NCI-H146 treated with DMSO at 0.1 percent for 48 hours (cell line): ENCODE measurements at regions not wholly inside any gene's neighbourhood (a gene's known extent, or its start where the extent isn't known, plus 50 kb on each side); places are given as distances from the start of the nearest gene placed in this dataset.
"Not testable (repeated sequence)": the region's sequence is repeated elsewhere in the genome, so short reads cannot be mapped to it uniquely, and the experiment has no call there.

Source experiments
- DNase-seq: peaks from one replicate; lab custom pipeline; 2025; ENCODE audit not compliant: unreplicated experiment; lab: John Stamatoyannopoulos, UW

DNA sequence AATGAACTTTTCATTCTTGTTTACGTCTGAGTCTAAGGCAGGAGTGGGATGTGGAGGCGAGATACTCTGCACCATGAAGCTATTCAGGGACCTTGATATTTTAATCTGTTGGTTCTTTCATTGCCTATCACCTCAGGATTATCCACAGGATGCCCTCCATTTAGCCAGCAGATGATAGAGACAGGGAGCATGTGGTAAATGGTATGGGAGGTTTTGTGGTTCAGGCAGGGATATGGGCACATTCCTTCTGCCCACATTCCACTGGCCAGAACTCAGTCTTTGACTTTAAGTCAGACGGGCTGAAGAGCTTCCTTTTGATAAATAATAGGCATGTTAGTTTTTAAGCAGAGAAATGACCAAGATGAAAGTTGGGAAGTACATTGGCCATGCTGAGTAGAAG, 548.0 kb upstream of the CCDC54 start:
- DNase-seq = no peak

- no peak for DNase-seq
Measured at GRCh38 chr3:106830334-106830733, 546.9 kb upstream of the CCDC54 start.

- no peak for DNase-seq
Measured at GRCh38 chr3:106836906-106837305, 540.3 kb upstream of the CCDC54 start.

- DNase-seq = no peak
Measured at GRCh38 chr3:106837616-106838015, 539.6 kb upstream of the CCDC54 start.

DNA sequence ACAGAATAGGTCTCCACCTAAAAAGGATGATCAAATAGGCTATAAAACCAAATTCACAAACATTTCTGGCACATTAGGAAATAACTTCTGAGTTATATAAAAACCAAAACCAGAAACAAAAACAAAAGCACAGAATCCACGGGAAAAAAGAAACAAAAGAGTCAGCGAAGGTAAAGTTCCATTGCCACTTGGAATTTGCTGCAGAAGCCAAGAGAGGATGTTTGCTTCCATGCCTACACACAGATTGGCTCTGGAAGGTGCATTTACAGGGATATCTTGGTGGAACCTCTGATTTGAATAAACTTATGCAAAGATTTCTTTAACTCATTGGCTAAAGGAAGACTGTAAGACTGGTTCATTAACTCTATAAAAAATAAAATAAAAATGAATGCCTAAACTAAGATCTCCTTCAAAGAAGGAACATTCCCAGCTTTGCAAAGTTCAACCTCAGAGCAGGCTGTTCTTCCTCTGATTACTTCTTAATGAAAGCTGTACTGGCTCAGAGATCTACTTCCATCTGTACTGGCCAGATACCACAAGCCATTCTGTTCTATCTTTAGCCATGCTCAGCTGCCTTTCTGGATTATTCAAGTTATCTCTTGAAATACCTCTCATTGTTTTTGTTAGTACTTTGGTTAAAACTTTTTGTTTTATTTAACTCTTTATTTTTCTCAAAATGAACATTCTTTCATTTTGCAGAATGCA, 537.5 kb upstream of the CCDC54 start:
- no peak for DNase-seq

DNA sequence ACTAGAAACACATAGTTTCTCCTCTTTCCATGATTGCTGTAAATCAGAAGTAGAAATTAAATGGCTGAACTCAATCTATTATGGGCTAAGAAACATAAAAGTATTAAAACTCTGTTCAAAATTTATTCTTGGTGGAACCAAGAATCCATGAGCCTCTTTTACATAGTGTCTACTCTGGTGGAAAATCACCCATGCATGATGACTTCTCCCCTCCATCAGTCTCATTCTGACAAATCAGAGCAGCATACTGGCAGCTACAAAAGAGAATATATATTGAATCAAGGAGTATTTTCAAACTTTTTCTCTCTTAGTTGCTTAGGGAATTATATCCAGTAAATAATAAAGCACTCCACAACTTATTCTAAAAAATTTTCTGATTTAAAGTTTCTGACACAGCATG, 536.9 kb upstream of the CCDC54 start:
- DNase-seq = no peak

GRCh38 chr3:106842151-106842550, 535.1 kb upstream of the CCDC54 start:
- DNase-seq = no peak

GRCh38 chr3:106844638-106845037, 532.6 kb upstream of the CCDC54 start:
- DNase-seq = no peak

GRCh38 chr3:106848099-106848498, 529.1 kb upstream of the CCDC54 start:
- no peak for DNase-seq

DNA sequence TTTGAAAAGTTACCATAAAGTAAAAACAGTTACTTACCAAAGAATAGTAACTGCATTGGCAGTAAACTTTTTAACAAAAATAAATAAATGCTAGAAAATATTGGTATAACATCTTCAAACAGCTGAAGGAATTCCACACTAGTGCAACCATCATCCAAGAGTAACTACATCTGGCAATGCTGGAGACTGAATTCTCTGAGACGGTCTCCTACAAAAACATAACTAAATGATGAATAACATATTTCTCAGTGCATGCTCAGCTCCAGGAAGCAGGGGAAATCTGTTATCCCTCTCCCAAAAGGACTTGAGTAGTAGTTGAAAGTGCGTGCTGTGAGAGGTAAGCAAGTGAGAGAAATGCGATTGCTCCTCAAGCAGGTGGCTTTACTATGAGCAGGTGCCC, 526.8 kb upstream of the CCDC54 start:
- DNase-seq = no peak

DNA sequence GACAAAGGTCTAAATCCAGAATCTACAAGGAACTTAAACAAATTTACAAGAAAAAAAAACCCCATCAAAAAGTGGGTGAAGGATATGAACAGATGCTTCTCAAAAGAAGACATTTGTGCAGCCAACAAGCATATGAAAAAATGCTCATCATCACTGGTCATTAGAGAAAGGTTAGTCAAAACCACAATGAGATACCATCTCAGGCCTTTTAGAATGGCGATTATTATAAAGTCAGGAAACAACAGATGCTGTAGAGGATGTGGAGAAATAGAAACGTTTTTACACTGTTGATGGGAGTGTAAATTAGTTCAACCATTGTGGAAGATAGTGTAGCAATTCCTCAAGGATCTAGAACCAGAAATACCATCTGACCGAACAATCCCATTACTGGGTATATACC, 518.9 kb upstream of the CCDC54 start:
- not testable (repeated sequence) for DNase-seq

- no peak for DNase-seq
Measured at GRCh38 chr3:106860182-106860581, 517.1 kb upstream of the CCDC54 start.

DNA sequence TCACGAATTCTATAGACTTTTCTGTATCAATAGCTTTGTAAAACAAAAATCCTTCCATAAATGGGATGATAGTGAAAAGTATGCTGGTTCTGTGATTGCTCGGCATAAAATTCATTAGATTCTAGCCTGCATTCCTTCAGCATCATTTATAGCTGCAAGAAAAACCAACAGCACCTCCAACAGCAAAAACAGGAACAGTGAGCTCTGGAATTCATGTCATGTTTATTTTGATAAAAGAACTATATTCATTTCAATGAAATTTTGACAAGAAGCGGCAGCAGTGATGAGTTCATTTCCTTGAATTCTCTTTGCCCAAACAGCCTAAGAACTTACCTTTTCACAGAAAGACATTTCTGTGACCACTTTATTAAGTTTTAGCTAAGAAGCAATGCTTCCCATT, 515.2 kb upstream of the CCDC54 start:
- no peak for DNase-seq

- no peak for DNase-seq
Measured at GRCh38 chr3:106877627-106878026, 499.6 kb upstream of the CCDC54 start.

DNA sequence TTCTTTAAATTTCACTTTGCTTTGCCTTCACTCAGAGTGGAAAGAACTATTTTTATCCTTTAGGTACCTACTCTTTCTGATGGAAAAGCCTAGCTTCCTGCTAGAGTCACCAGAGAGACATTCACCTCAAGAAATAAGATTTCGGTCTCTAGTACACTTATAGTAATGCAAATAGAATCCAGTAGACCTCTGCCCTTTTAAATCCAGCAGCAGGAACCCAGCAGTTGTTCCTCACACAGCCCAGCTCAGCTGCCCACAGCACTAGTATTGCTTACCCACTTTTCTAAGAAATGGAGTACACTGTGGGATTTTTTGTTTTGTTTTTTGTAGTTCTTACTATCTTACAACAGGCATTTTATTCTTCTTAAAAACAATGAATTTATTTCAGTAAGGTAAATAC, 497.0 kb upstream of the CCDC54 start:
- no peak for DNase-seq

- no peak for DNase-seq
Measured at GRCh38 chr3:106881186-106881585, 496.1 kb upstream of the CCDC54 start.

DNA sequence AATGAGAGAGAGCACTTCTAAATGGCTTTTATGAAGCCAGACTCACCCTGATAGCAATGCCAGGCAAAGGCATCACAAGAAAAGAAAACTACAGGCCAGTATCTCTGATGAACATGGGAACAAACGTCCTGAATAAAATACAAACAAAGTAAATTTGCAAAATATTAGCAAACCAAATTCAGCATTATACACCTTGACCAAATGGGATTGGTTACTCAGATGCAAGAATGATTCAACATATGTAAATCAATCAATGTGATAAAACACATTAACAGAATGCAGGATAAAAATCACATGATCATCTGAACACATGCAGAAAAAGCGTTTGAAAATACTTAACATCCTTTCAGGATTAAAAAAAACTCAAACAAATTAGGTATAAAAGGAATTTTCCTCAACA, 494.9 kb upstream of the CCDC54 start:
- no peak for DNase-seq

- no peak for DNase-seq
Measured at GRCh38 chr3:106906074-106906473, 471.2 kb upstream of the CCDC54 start.

- DNase-seq = no peak
Measured at GRCh38 chr3:106908181-106908938, 468.9 kb upstream of the CCDC54 start.

- DNase-seq = no peak
Measured at GRCh38 chr3:106913111-106913698, 464.0 kb upstream of the CCDC54 start.

DNA sequence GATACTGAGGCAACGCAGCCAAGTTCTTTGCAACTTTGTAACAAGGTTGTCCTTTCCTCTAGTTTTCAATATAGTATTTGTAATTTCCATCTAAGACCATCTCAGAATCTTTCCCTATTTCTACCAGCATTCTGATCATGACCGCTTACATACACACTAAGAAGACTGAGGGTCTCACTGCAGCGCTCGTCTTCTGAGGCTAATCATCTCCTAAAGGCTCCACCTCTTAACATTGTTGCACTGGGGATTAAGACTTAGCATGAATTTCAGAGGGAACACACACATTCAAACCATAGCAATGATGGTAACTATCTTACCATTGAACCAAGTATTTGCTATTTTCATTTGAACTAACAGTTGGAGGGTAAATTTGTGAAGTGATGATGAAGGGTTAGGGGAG, 463.3 kb upstream of the CCDC54 start:
- DNase-seq = no peak

- no peak for DNase-seq
Measured at GRCh38 chr3:106920609-106921008, 456.6 kb upstream of the CCDC54 start.
